Stimulated activated effector memory CD8-positive, alpha-beta T cell treated with anti-CD3 and anti-CD28 coated beads, Interleukin-12 subunit alpha, Interleukin-12 subunit beta, amount 100 ng/mL, for 72 hours (primary cell): ENCODE measurements at regions not wholly inside any gene's neighbourhood (a gene's known extent, or its start where the extent isn't known, plus 50 kb on each side); places are given as distances from the start of the nearest gene placed in this dataset.

Experiments
- ATAC-seq: fragments of 150-1000 bp; cut with Tn5 transposase; 2 replicates; pipeline ENCODE4 v1.10.0; 2021
- DNase-seq, 2 donors: peaks; one replicate each; pipeline ENCODE4 v3.0.0; 2021 to 2022; ENCODE audit warnings: low spot score in 2 of 2
- H3K27ac Mint-ChIP-seq: one replicate; pipeline ENCODE4 v1.8.0; 2022; ENCODE audit warnings: mild to moderate bottlenecking, mixed read lengths
- H3K36me3 Mint-ChIP-seq: one replicate; pipeline ENCODE4 v1.8.0; 2022; ENCODE audit warnings: mild to moderate bottlenecking, mixed read lengths
- H3K4me1 Mint-ChIP-seq: one replicate; pipeline ENCODE4 v1.8.0; 2022; ENCODE audit warnings: mixed read lengths
- H3K4me3 Mint-ChIP-seq: one replicate; pipeline ENCODE4 v1.8.0; 2022; ENCODE audit warnings: mild to moderate bottlenecking, mixed read lengths
- H3K9me3 Mint-ChIP-seq: one replicate; pipeline ENCODE4 v1.8.0; 2022; ENCODE audit warnings: mixed read lengths

DNA sequence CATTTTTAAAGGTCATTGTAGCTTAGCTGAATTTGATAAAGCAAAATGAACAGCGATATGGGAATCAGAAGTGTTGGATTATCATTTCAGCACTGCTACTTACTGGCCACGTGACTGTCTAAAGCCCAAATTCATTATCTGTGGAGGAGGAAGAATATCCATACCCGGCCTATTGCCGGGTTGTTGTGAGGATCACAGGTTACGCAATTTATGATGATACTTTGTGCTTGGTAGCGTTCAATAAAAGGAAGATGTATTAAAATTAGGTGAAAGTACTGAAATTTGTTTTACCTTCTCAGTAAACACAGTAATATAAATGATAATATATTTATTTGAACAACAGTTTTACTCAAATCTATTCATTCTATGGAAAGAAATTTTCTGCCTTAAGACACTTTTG lies 1540.2 kb downstream of the ADGRL3 start:
- DNase-seq (no peak), ATAC-seq (no peak)
- no peak overlapping the region for H3K27ac Mint-ChIP-seq
- no peak overlapping the region for H3K4me3 Mint-ChIP-seq
- H3K36me3 Mint-ChIP-seq = no peaks in the 10 kb centered on the region
- no peaks in the 10 kb centered on the region for H3K4me1 Mint-ChIP-seq
- peaks cover 10% of the 10 kb centered on the region for H3K9me3 Mint-ChIP-seq

DNA sequence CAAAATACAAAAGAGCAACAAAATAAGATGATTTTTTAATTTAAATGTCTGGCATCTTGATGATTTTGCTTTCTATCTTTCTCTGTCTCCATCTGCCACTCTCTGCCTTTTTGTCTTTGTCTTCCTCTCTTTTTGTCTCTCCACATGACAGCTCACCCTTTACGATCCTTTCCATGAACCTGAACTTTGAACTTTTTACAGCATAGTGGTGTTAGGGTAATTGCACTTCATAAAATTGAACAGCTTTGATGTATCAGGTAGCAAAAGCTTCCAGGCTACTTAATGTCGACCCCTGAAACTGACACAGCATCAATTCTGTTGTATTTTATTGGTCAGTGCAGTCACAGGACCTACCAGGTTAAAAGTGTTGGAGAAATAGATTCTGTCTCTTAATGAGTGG lies 1517.0 kb downstream of the ADGRL3 start:
- Mint-ChIP-seq H3K9me3 (peaks cover 21% of the 10 kb centered on the region), H3K4me3 (no peak overlapping the region), H3K27ac (no peak overlapping the region), H3K4me1 (no peaks in the 10 kb centered on the region), H3K36me3 (no peaks in the 10 kb centered on the region)
- DNase-seq (no peak), ATAC-seq (no peak)

- no peak for ATAC-seq
- Mint-ChIP-seq H3K4me1 (no peaks in the 10 kb centered on the region), H3K36me3 (no peaks in the 10 kb centered on the region), H3K4me3 (no peak overlapping the region), H3K9me3 (peaks cover 18% of the 10 kb centered on the region), H3K27ac (no peak overlapping the region)
- no peak for DNase-seq
Measured at GRCh38 chr4:62711575-62711974, 1511.4 kb downstream of the ADGRL3 start.

GRCh38 chr4:62709618-62710252 lies 1509.6 kb downstream of the ADGRL3 start:
- no peaks in the 10 kb centered on the region for H3K4me1 Mint-ChIP-seq
- H3K36me3 Mint-ChIP-seq = no peaks in the 10 kb centered on the region
- DNase-seq = no peak
- H3K9me3 Mint-ChIP-seq = peaks cover 11% of the 10 kb centered on the region
- no peak for ATAC-seq
- H3K4me3 Mint-ChIP-seq = no peak overlapping the region
- H3K27ac Mint-ChIP-seq = no peak overlapping the region

GRCh38 chr4:62706423-62706822 lies 1506.3 kb downstream of the ADGRL3 start:
- DNase-seq (no peak), ATAC-seq (no peak)
- H3K4me1 Mint-ChIP-seq = no peaks in the 10 kb centered on the region
- H3K36me3 Mint-ChIP-seq = no peaks in the 10 kb centered on the region
- peaks cover 15% of the 10 kb centered on the region for H3K9me3 Mint-ChIP-seq
- H3K27ac Mint-ChIP-seq = no peak overlapping the region
- no peak overlapping the region for H3K4me3 Mint-ChIP-seq

DNA sequence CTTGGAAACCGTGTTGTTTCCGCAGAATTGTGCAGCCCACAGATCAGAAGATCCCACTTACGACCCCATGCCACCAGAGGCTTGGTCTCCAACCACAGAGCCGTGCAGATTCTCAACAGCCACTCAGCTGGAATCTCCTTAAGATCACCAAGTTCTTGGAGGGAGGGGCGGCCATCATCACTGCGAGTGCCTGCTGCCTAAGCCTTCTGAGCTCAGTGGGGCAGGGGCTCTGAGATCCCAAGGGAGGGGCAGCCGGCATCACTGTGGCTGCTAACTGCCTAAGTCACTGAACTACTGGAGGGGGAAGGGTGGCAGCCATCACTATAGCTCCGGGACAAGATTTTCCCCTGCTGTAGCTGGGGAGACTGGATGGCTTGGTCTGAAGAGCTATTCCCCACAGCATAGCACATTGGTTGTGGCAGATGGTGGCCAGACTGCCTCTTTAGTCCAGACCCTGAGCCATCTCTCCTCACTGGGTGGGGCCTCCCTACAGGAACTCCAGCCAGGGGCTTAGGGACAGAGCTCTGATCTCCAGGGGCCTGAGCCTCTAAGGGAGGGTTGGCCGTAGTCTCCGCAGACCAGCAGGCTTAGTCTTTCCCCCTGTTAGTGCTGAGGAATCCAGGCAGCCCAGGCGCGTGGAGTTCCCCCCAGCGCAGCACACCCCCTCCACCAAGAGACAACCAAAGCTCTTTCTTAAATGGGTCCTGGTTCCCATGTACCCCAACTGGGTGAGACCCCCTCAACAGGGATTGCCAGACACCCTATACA lies 1483.9 kb downstream of the ADGRL3 start:
- no peak for ATAC-seq
- Mint-ChIP-seq H3K36me3 (no peaks in the 10 kb centered on the region), H3K4me1 (no peaks in the 10 kb centered on the region), H3K27ac (no peak overlapping the region), H3K9me3 (peaks cover 34% of the 10 kb centered on the region), H3K4me3 (no peak overlapping the region)
- DNase-seq = no peak

DNA sequence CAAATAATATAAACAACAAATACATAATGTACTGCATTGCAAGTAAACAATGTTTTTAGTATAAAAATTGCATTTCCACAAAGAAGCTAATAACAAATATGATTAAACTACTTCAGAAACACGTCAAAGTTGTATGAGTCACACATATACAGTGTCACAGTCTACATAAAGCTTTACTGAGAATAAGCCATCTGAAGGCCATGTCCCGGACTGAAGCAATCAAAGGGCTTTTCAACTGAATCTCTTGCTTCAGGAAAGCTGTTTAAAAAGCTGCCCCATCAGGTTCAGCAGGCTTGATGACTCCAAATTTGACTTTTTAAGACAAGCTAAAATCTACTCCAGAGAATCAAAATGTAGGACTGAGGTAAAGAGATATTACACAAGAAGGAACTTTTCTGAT lies 1476.8 kb downstream of the ADGRL3 start:
- Mint-ChIP-seq H3K4me1 (no peaks in the 10 kb centered on the region), H3K4me3 (no peak overlapping the region), H3K9me3 (peaks cover 21% of the 10 kb centered on the region), H3K27ac (no peak overlapping the region), H3K36me3 (no peaks in the 10 kb centered on the region)
- ATAC-seq (no peak), DNase-seq (no peak)

- no peak overlapping the region for H3K4me3 Mint-ChIP-seq
- no peak for ATAC-seq
Measured at GRCh38 chr4:62670514-62670913, 1470.4 kb downstream of the ADGRL3 start.

GRCh38 chr4:62661821-62662220 lies 1461.7 kb downstream of the ADGRL3 start:
- peaks cover 8% of the 10 kb centered on the region for H3K9me3 Mint-ChIP-seq
- DNase-seq = no peak
- no peaks in the 10 kb centered on the region for H3K36me3 Mint-ChIP-seq
- no peak overlapping the region for H3K27ac Mint-ChIP-seq
- no peaks in the 10 kb centered on the region for H3K4me1 Mint-ChIP-seq
- ATAC-seq = no peak
- no peak overlapping the region for H3K4me3 Mint-ChIP-seq

More at GRCh38 chr4:62670514-62670913, 1470.4 kb downstream of the ADGRL3 start:
- no peak for DNase-seq
- H3K4me1 Mint-ChIP-seq = no peaks in the 10 kb centered on the region
- H3K27ac Mint-ChIP-seq = no peak overlapping the region
- H3K9me3 Mint-ChIP-seq = peaks cover 9% of the 10 kb centered on the region
- H3K36me3 Mint-ChIP-seq = no peaks in the 10 kb centered on the region

GRCh38 chr4:62656006-62656405 lies 1455.9 kb downstream of the ADGRL3 start:
- DNase-seq (no peak), ATAC-seq (no peak)
- no peak overlapping the region for H3K27ac Mint-ChIP-seq
- no peaks in the 10 kb centered on the region for H3K36me3 Mint-ChIP-seq
- no peak overlapping the region for H3K4me3 Mint-ChIP-seq
- peaks cover 20% of the 10 kb centered on the region for H3K9me3 Mint-ChIP-seq
- no peaks in the 10 kb centered on the region for H3K4me1 Mint-ChIP-seq

- H3K4me3 Mint-ChIP-seq = no peak overlapping the region
- ATAC-seq (no peak), DNase-seq (no peak)
- no peak overlapping the region for H3K27ac Mint-ChIP-seq
- H3K9me3 Mint-ChIP-seq = peaks cover 30% of the 10 kb centered on the region
- H3K4me1 Mint-ChIP-seq = no peaks in the 10 kb centered on the region
- no peaks in the 10 kb centered on the region for H3K36me3 Mint-ChIP-seq
Measured at GRCh38 chr4:62644372-62644771, 1444.2 kb downstream of the ADGRL3 start.

GRCh38 chr4:62640296-62640695 lies 1440.2 kb downstream of the ADGRL3 start:
- peaks cover 14% of the 10 kb centered on the region for H3K9me3 Mint-ChIP-seq
- H3K27ac Mint-ChIP-seq = no peak overlapping the region
- no peaks in the 10 kb centered on the region for H3K4me1 Mint-ChIP-seq
- no peak overlapping the region for H3K4me3 Mint-ChIP-seq
- H3K36me3 Mint-ChIP-seq = no peaks in the 10 kb centered on the region
- ATAC-seq = no peak
- no peak for DNase-seq

DNA sequence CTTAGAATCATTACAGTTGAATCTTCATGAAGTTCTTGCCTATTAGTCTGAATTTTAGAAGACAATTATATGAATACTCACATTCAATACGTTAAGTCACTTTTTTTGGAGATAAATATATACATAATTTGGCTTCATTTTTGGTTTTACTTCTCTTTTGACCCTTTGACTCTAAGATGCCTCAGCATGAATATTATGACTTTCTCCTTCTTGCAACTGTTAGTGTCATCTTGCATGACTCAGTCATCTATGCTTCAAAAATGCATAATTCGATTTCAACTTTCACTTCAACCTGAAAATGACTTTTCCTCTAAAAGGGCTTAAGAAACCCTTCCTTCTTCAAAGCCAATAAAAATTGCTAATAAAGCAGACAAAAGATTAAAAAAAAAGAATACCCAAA lies 1427.5 kb downstream of the ADGRL3 start:
- Mint-ChIP-seq H3K4me3 (no peak overlapping the region), H3K9me3 (peaks cover 6% of the 10 kb centered on the region), H3K4me1 (no peaks in the 10 kb centered on the region), H3K36me3 (no peaks in the 10 kb centered on the region), H3K27ac (no peak overlapping the region)
- no peak for ATAC-seq
- no peak for DNase-seq

DNA sequence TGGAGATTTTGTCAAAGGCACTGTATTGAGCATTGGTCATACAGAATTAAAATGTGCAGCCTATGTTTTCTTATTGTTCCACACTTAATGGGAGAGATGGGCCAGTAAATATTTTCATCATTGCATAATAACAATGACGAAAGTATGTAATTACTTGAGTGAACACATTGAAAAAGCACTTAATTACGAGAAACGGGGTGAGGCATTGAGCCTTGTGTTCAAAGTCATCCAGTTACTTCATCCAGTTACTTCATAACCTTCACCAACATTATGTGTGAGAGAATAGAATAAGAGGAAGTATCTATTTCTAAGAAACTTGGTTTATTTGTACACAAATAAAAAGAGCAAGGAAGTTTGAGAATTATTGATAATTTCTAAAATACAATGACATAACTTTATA lies 1427.0 kb downstream of the ADGRL3 start:
- DNase-seq (no peak), ATAC-seq (no peak)
- no peaks in the 10 kb centered on the region for H3K4me1 Mint-ChIP-seq
- no peaks in the 10 kb centered on the region for H3K36me3 Mint-ChIP-seq
- H3K9me3 Mint-ChIP-seq = peaks cover 5% of the 10 kb centered on the region
- H3K4me3 Mint-ChIP-seq = no peak overlapping the region
- H3K27ac Mint-ChIP-seq = no peak overlapping the region

- ATAC-seq (no peak), DNase-seq (no peak)
- Mint-ChIP-seq H3K36me3 (no peaks in the 10 kb centered on the region), H3K4me1 (no peaks in the 10 kb centered on the region), H3K4me3 (no peak overlapping the region), H3K9me3 (peaks cover 9% of the 10 kb centered on the region), H3K27ac (no peak overlapping the region)
Measured at GRCh38 chr4:62622089-62622488, 1422.0 kb downstream of the ADGRL3 start.

GRCh38 chr4:62619971-62620370 lies 1419.8 kb downstream of the ADGRL3 start:
- H3K9me3 Mint-ChIP-seq = peaks cover 9% of the 10 kb centered on the region
- no peak overlapping the region for H3K4me3 Mint-ChIP-seq
- H3K36me3 Mint-ChIP-seq = no peaks in the 10 kb centered on the region
- no peak overlapping the region for H3K27ac Mint-ChIP-seq
- no peak for ATAC-seq
- no peak for DNase-seq
- H3K4me1 Mint-ChIP-seq = no peaks in the 10 kb centered on the region
